ENCODE measurements at regions not wholly inside any gene's neighbourhood (a gene's known extent, or its start where the extent isn't known, plus 50 kb on each side); places are given as distances from the start of the nearest gene placed in this dataset.

- no peak overlapping the region for H3K4me3 Mint-ChIP-seq (ENCODE audit: unreplicated experiment)
- H3K4me1 Mint-ChIP-seq (ENCODE audit: low read depth), result no peaks in the 10 kb centered on the region
- no peaks in the 10 kb centered on the region for H3K36me3 Mint-ChIP-seq (ENCODE audit: low read depth)
- DNase-seq (ENCODE audit: low spot score), result no peak
- TF ChIP-seq CTCF (IDR thresholded peaks at IDR 0.05), result no peak
- no peaks in the 10 kb centered on the region for H3K27me3 Mint-ChIP-seq (ENCODE audit: low read depth)
- no peak overlapping the region for H3K27ac Mint-ChIP-seq (ENCODE audit: unreplicated experiment)
- H3K9me3 Mint-ChIP-seq (ENCODE audit: low read depth), result peaks cover 15% of the 10 kb centered on the region
Measured at GRCh38 chr13:64339373-64340063, 2890.6 kb downstream of the PCDH9 start.

- Mint-ChIP-seq H3K36me3 (ENCODE audit: low read depth) (no peaks in the 10 kb centered on the region), H3K9me3 (ENCODE audit: low read depth) (peaks cover 16% of the 10 kb centered on the region), H3K27me3 (ENCODE audit: low read depth) (no peaks in the 10 kb centered on the region), H3K27ac (ENCODE audit: unreplicated experiment) (no peak overlapping the region), H3K4me1 (ENCODE audit: low read depth) (no peaks in the 10 kb centered on the region), H3K4me3 (ENCODE audit: unreplicated experiment) (no peak overlapping the region)
- no peak for DNase-seq (ENCODE audit: low spot score)
- TF ChIP-seq CTCF (IDR thresholded peaks at IDR 0.05), result no peak
Measured at GRCh38 chr13:64338671-64339070, 2891.5 kb downstream of the PCDH9 start.

- Mint-ChIP-seq H3K4me3 (ENCODE audit: unreplicated experiment) (no peak overlapping the region), H3K9me3 (ENCODE audit: low read depth) (peaks cover 8% of the 10 kb centered on the region), H3K27ac (ENCODE audit: unreplicated experiment) (no peak overlapping the region), H3K27me3 (ENCODE audit: low read depth) (no peaks in the 10 kb centered on the region), H3K36me3 (ENCODE audit: low read depth) (no peaks in the 10 kb centered on the region), H3K4me1 (ENCODE audit: low read depth) (peaks cover 3% of the 10 kb centered on the region)
- no peak for TF ChIP-seq CTCF (IDR thresholded peaks at IDR 0.05)
- DNase-seq (ENCODE audit: low spot score), result no peak
Measured at GRCh38 chr13:64333888-64334287, 2896.2 kb downstream of the PCDH9 start.

GRCh38 chr13:64332048-64332447 is 2898.1 kb downstream of the PCDH9 start:
- Mint-ChIP-seq H3K9me3 (ENCODE audit: low read depth) (peaks cover 8% of the 10 kb centered on the region), H3K4me1 (ENCODE audit: low read depth) (peaks cover 3% of the 10 kb centered on the region), H3K4me3 (ENCODE audit: unreplicated experiment) (no peak overlapping the region), H3K27me3 (ENCODE audit: low read depth) (no peaks in the 10 kb centered on the region), H3K27ac (ENCODE audit: unreplicated experiment) (no peak overlapping the region), H3K36me3 (ENCODE audit: low read depth) (no peaks in the 10 kb centered on the region)
- TF ChIP-seq CTCF (IDR thresholded peaks at IDR 0.05), result no peak
- no peak for DNase-seq (ENCODE audit: low spot score)

GRCh38 chr13:64327505-64328194 is 2902.5 kb downstream of the PCDH9 start:
- Mint-ChIP-seq H3K4me3 (ENCODE audit: unreplicated experiment) (no peak overlapping the region), H3K27ac (ENCODE audit: unreplicated experiment) (no peak overlapping the region), H3K36me3 (ENCODE audit: low read depth) (no peaks in the 10 kb centered on the region), H3K4me1 (ENCODE audit: low read depth) (peaks cover 3% of the 10 kb centered on the region), H3K27me3 (ENCODE audit: low read depth) (no peaks in the 10 kb centered on the region), H3K9me3 (ENCODE audit: low read depth) (peaks cover 3% of the 10 kb centered on the region)
- no peak for DNase-seq (ENCODE audit: low spot score)
- no peak for TF ChIP-seq CTCF (IDR thresholded peaks at IDR 0.05)
